ENCODE measurements at regions not wholly inside any gene's neighbourhood (a gene's known extent, or its start where the extent isn't known, plus 50 kb on each side); places are given as distances from the start of the nearest gene placed in this dataset.

GRCh38 chr12:92370828-92371227 lies 225.2 kb upstream of the BTG1 start:
- TF ChIP-seq CTCF (conservative IDR thresholded peaks at IDR 0.05) = no peak
- no peak for DNase-seq (ENCODE audit: extremely low spot score, unreplicated experiment)
- no peak overlapping the region for H3K27ac Mint-ChIP-seq
- H3K9me3 Mint-ChIP-seq = peaks cover 7% of the 10 kb centered on the region
- H3K4me3 Mint-ChIP-seq = no peak overlapping the region
- H3K4me1 Mint-ChIP-seq (ENCODE audit: unreplicated experiment) = peaks cover 7% of the 10 kb centered on the region
- no peaks in the 10 kb centered on the region for H3K36me3 Mint-ChIP-seq
- H3K27me3 Mint-ChIP-seq = no peaks in the 10 kb centered on the region

- Mint-ChIP-seq H3K9me3 (peaks cover 7% of the 10 kb centered on the region), H3K27me3 (no peaks in the 10 kb centered on the region), H3K36me3 (no peaks in the 10 kb centered on the region), H3K4me1 (ENCODE audit: unreplicated experiment) (peaks cover 11% of the 10 kb centered on the region), H3K4me3 (no peak overlapping the region), H3K27ac (no peak overlapping the region)
- DNase-seq (ENCODE audit: extremely low spot score, unreplicated experiment) = no peak
- TF ChIP-seq CTCF (conservative IDR thresholded peaks at IDR 0.05) = no peak
These were observed 224.0 kb upstream of the BTG1 start for GRCh38 chr12:92369636-92370035.

- Mint-ChIP-seq H3K4me3 (no peak overlapping the region), H3K27me3 (no peaks in the 10 kb centered on the region), H3K36me3 (no peaks in the 10 kb centered on the region), H3K4me1 (ENCODE audit: unreplicated experiment) (peaks cover 11% of the 10 kb centered on the region), H3K9me3 (peaks cover 7% of the 10 kb centered on the region), H3K27ac (no peak overlapping the region)
- no peak for DNase-seq (ENCODE audit: extremely low spot score, unreplicated experiment)
- no peak for TF ChIP-seq CTCF (conservative IDR thresholded peaks at IDR 0.05)
These were observed 223.4 kb upstream of the BTG1 start for GRCh38 chr12:92369056-92369455.

- TF ChIP-seq CTCF (conservative IDR thresholded peaks at IDR 0.05) = no peak
- no peaks in the 10 kb centered on the region for H3K9me3 Mint-ChIP-seq
- no peaks in the 10 kb centered on the region for H3K36me3 Mint-ChIP-seq
- DNase-seq (ENCODE audit: extremely low spot score, unreplicated experiment) = no peak
- H3K4me1 Mint-ChIP-seq (ENCODE audit: unreplicated experiment) = peaks cover 29% of the 10 kb centered on the region
- H3K27ac Mint-ChIP-seq = no peak overlapping the region
- H3K4me3 Mint-ChIP-seq = no peak overlapping the region
- no peaks in the 10 kb centered on the region for H3K27me3 Mint-ChIP-seq
These were observed 220.2 kb upstream of the BTG1 start for GRCh38 chr12:92365836-92366235.

- no peak overlapping the region for H3K27ac Mint-ChIP-seq
- TF ChIP-seq CTCF (conservative IDR thresholded peaks at IDR 0.05) = no peak
- H3K27me3 Mint-ChIP-seq = no peaks in the 10 kb centered on the region
- H3K4me3 Mint-ChIP-seq = no peak overlapping the region
- H3K36me3 Mint-ChIP-seq = no peaks in the 10 kb centered on the region
- no peak for DNase-seq (ENCODE audit: extremely low spot score, unreplicated experiment)
- no peaks in the 10 kb centered on the region for H3K9me3 Mint-ChIP-seq
- peaks cover 29% of the 10 kb centered on the region for H3K4me1 Mint-ChIP-seq (ENCODE audit: unreplicated experiment)
These were observed 219.7 kb upstream of the BTG1 start for GRCh38 chr12:92365333-92365732.

Data from type B pancreatic cell (in vitro differentiated cells).